Natural killer cell (primary cell): ENCODE measurements at regions not wholly inside any gene's neighbourhood (a gene's known extent, or its start where the extent isn't known, plus 50 kb on each side); places are given as distances from the start of the nearest gene placed in this dataset.

Experiments
- ATAC-seq, 3 donors: fragments of 150-1000 bp in 2 of 3; fragments of 200-7000 bp in 1 of 3; cut with Tn5 transposase; 1 replicate in 1 of 3; 2 replicates in 2 of 3; pipeline ENCODE4 v1.10.0; 2021; ENCODE audit warnings: mild to moderate bottlenecking in 2 of 3, moderate library complexity in 2 of 3
- DNase-seq, 2 donors: peaks; one replicate each; pipeline versions ENCODE4 v3.0.0 to v3.0.0-alpha.2; 2013 to 2021; ENCODE audit warnings: mixed read lengths in 1 of 2
- H3K27ac ChIP-seq: one replicate; pipeline ENCODE4 v1.5.1; 2013; ENCODE audit warnings: mild to moderate bottlenecking, low read length
- H3K27me3 ChIP-seq: one replicate; pipeline ENCODE4 v1.6.1; 2013; ENCODE audit warnings: low read length; ENCODE audit not compliant: control insufficient read depth, insufficient read depth
- H3K36me3 ChIP-seq: one replicate; pipeline ENCODE4 v1.6.1; 2013; ENCODE audit warnings: low read length; ENCODE audit not compliant: control insufficient read depth, insufficient read depth
- H3K4me1 ChIP-seq: one replicate; pipeline ENCODE4 v1.6.1; 2013; ENCODE audit warnings: low read length; ENCODE audit not compliant: control insufficient read depth, insufficient read depth
- H3K4me3 ChIP-seq: one replicate; pipeline ENCODE4 v1.5.1; 2013; ENCODE audit warnings: low read length
- H3K9me3 ChIP-seq: one replicate; pipeline ENCODE4 v1.6.1; 2013; ENCODE audit warnings: low read length; ENCODE audit not compliant: control insufficient read depth, insufficient read depth
- H3K27ac Mint-ChIP-seq, 2 donors: one replicate each; pipeline ENCODE4 v1.8.0; 2022; ENCODE audit warnings: mild to moderate bottlenecking in 2 of 2, mixed read lengths in 2 of 2, moderate library complexity in 1 of 2
- H3K27me3 Mint-ChIP-seq, 2 donors: one replicate each; pipeline ENCODE4 v1.8.0; 2022; ENCODE audit warnings: low read depth in 2 of 2, mixed read lengths in 2 of 2
- H3K36me3 Mint-ChIP-seq: one replicate; pipeline ENCODE4 v1.8.0; 2022; ENCODE audit warnings: mixed read lengths
- H3K4me1 Mint-ChIP-seq, 2 donors: one replicate each; pipeline ENCODE4 v1.8.0; 2022; ENCODE audit warnings: mixed read lengths in 2 of 2
- H3K4me3 Mint-ChIP-seq: one replicate; pipeline ENCODE4 v1.8.0; 2022; ENCODE audit warnings: mild to moderate bottlenecking, moderate library complexity, mixed read lengths
- H3K9me3 Mint-ChIP-seq, 2 donors: one replicate each; pipeline ENCODE4 v1.8.0; 2022; ENCODE audit warnings: mixed read lengths in 2 of 2
- CTCF ChIP-seq: fragments of 200-600 bp; IDR thresholded peaks from one replicate; pipeline ENCODE4 v1.8.0; 2022; ENCODE audit warnings: antibody characterized with exemption
- WGBS: methylation state at CpG from one replicate; pipeline ENCODE4 v1.1.7; 2013; ENCODE audit warnings: missing lambda C conversion rate; ENCODE audit not compliant: insufficient coverage; 5-methylcytosine and 5-hydroxymethylcytosine counted together
- intact Hi-C: fragments of 100-400 bp; cut with micrococcal nuclease; formaldehyde crosslinking; loops from one replicate; pipeline ENCODE4 v1.14.2; 2022

DNA sequence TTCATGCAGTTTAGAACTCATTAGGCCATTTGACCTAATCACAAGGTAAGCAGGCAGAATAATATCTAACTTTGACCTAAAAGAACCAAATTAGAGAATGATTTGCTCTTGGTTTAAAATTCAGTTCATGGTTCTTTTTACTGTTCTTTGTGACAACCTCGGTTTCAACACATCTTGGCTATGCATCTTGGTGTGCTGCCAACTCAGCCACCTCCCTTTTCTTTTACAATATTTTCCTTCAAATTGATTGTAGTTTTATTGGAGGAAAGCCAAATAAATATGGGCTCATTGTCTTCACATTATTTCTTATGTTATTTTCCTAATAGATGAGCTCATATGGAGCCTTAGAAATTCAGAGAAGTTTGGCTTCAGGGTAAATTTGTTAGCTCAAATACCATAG lies 338.3 kb downstream of the SIPA1L2 start:
- ATAC-seq (no peak), DNase-seq (no peak)
- Mint-ChIP-seq H3K4me1 (no peaks in the 10 kb centered on the region), H3K27ac (no peak overlapping the region), H3K36me3 (no peaks in the 10 kb centered on the region), H3K27me3 (peaks cover 14 to 46% of the 10 kb centered on the region in 2 donors), H3K4me3 (no peak overlapping the region), H3K9me3 (no peaks in the 10 kb centered on the region)
- Histone ChIP-seq H3K4me1 (no peaks in the 10 kb centered on the region), H3K27me3 (no peaks in the 10 kb centered on the region), H3K27ac (no peak overlapping the region), H3K36me3 (no peaks in the 10 kb centered on the region), H3K9me3 (no peaks in the 10 kb centered on the region), H3K4me3 (no peak overlapping the region)
- TF ChIP-seq CTCF: no peak
- WGBS: 75% methylated on average over 1 of the region's 1 CpG
- intact Hi-C loops: no loop called here

DNA sequence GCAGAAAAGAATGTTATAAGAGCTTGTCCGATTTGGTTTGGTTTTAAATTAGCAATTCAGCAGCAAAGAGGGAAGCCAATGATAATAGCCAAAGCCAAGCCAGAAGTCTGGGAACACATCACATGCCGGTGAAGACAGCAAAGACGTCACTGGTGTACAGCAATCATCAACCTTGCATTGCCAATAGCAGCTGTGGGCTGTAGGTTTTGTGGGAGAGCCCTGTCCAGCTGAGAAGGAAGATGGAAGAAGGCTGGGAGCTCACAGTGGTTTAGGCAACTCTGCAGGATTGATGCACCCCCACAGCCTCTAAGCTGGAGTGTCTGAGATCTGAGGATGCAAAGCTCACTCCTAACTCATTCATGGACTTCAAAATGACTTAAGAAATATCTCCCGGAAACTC lies 338.7 kb downstream of the SIPA1L2 start:
- Mint-ChIP-seq H3K4me1 (no peaks in the 10 kb centered on the region), H3K36me3 (no peaks in the 10 kb centered on the region), H3K27ac (no peak overlapping the region), H3K9me3 (no peaks in the 10 kb centered on the region), H3K4me3 (no peak overlapping the region), H3K27me3 (peaks cover 14 to 42% of the 10 kb centered on the region in 2 donors)
- Histone ChIP-seq H3K27ac (no peak overlapping the region), H3K27me3 (no peaks in the 10 kb centered on the region), H3K9me3 (no peaks in the 10 kb centered on the region), H3K4me1 (no peaks in the 10 kb centered on the region), H3K4me3 (no peak overlapping the region), H3K36me3 (no peaks in the 10 kb centered on the region)
- ATAC-seq: no peak
- intact Hi-C loops: no loop called here
- 92% methylated on average over 4 of the region's 4 CpGs for WGBS
- no peak for TF ChIP-seq CTCF
- DNase-seq: no peak

DNA sequence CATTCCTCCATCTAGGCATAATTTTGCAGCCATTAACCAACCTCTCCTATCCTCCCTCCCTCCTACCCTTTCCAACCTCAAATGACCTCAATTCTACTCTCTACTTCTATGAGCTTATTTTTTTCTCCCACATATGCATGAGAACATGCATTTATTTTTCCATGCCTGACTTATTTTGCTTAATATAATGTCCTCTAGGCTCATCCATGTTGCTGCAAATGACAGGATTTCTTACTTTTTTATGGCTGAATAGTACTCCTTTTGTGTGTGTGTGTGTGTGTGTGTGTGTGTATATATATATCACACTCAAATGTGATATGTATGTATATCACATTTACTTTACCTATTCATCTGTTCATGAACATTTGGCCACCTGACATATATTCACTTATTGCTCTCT lies 339.4 kb downstream of the SIPA1L2 start:
- no peaks in the 10 kb centered on the region for H3K4me1 Mint-ChIP-seq
- Histone ChIP-seq H3K4me3 (no peak overlapping the region), H3K27ac (no peak overlapping the region), H3K9me3 (no peaks in the 10 kb centered on the region), H3K36me3 (no peaks in the 10 kb centered on the region), H3K4me1 (no peaks in the 10 kb centered on the region), H3K27me3 (no peaks in the 10 kb centered on the region)
- DNase-seq (no peak), ATAC-seq (no peak)
- intact Hi-C loops: no loop called here
- H3K36me3 Mint-ChIP-seq: no peaks in the 10 kb centered on the region
- no peaks in the 10 kb centered on the region for H3K9me3 Mint-ChIP-seq
- H3K27me3 Mint-ChIP-seq: peaks cover 14 to 35% of the 10 kb centered on the region in 2 donors
- TF ChIP-seq CTCF: no peak
- H3K27ac Mint-ChIP-seq: no peak overlapping the region
- no peak overlapping the region for H3K4me3 Mint-ChIP-seq

- 57% methylated on average over 3 of the region's 8 CpGs for WGBS
- Histone ChIP-seq H3K4me1 (no peaks in the 10 kb centered on the region), H3K27ac (no peak overlapping the region), H3K36me3 (no peaks in the 10 kb centered on the region), H3K4me3 (no peak overlapping the region), H3K27me3 (no peaks in the 10 kb centered on the region), H3K9me3 (no peaks in the 10 kb centered on the region)
- Mint-ChIP-seq H3K27me3 (peaks cover 14 to 21% of the 10 kb centered on the region in 2 donors), H3K9me3 (no peaks in the 10 kb centered on the region), H3K36me3 (no peaks in the 10 kb centered on the region), H3K4me1 (no peaks in the 10 kb centered on the region), H3K27ac (no peak overlapping the region), H3K4me3 (no peak overlapping the region)
- DNase-seq (no peak), ATAC-seq (no peak)
- TF ChIP-seq CTCF: no peak
- intact Hi-C loops: no loop called here
Observed at GRCh38 chr1:232287676-232288569, 342.0 kb downstream of the SIPA1L2 start.
